ENCODE measurements at regions not wholly inside any gene's neighbourhood (a gene's known extent, or its start where the extent isn't known, plus 50 kb on each side); places are given as distances from the start of the nearest gene placed in this dataset.
"Not testable (repeated sequence)": the region's sequence is repeated elsewhere in the genome, so short reads cannot be mapped to it uniquely, and the experiment has no call there.

DNA sequence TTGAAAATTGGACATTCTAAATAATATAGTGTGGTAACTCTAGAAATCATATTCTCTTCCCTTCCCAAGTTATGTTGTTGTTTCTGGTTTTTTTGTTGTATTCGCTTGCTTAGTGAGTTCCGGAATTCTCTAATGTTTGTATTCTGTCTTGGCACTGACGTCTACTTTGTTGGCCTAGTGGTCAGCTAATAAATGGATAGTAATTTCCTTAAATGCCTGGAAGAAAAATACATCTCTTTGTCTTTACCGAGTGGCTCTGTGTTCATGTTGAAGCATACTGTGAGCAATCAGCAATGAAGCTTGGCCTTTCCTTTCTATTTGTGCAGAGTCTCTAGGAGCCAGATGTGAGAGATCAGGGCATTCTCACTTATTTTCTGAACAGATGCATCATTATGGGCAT is 1225.7 kb downstream of the JRKL start:
- no peak for DNase-seq

DNA sequence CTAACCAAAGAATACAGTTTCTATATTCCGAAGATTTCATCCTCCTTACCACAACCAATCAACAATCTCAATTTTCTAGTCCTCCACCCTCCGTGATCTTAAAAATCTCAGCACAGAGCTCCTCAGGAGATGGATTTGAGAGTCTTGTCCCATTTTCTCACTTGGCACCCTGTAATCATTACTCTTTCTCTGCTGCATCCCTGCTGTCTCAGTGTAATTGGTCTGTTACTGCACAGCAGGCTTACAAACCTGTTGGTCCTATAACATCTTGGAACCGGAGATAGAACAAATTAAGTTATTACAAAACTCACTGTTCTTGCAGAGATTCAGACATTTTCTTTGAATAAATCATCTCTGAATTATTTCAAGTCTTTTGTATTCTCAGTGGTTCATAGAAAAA is 1227.2 kb downstream of the JRKL start:
- no peak for DNase-seq

DNA sequence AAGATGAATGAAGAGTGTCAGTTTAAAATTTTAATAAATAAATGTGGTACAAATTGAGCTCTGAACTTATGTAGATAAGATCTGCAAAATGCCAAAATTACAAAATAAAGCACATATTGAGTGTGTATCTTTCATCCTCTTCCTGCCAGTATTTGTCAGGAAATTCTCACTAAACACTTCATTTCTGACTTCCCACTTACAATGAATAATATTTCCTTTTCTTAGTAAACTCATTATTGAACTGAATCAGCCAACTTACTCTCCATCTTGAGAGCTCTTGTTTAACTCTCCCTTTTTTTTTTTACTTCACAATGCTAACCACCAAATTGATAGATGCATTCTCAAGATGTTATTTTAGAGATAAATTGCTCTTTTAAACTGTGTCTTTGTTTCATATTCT is 1230.2 kb downstream of the JRKL start:
- DNase-seq: no peak

DNA sequence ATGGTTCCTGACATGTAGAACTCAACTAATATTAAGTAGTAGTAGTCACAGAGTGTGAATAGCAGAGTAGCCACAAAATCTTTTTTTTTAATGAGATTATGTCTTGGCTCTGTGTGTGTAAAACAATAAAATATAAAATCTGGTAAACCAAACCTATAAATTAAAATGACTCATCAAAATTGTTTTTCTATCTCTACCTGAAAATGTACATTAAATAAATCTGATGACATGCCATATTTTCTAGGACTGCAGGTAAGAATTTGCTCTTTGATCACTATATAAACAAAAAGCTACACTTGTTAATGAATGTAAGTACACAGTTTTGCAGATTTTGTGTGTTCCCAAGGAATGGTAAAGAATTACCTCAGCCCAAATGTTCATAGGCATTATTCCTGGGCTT is 1231.5 kb downstream of the JRKL start:
- DNase-seq: no peak

DNA sequence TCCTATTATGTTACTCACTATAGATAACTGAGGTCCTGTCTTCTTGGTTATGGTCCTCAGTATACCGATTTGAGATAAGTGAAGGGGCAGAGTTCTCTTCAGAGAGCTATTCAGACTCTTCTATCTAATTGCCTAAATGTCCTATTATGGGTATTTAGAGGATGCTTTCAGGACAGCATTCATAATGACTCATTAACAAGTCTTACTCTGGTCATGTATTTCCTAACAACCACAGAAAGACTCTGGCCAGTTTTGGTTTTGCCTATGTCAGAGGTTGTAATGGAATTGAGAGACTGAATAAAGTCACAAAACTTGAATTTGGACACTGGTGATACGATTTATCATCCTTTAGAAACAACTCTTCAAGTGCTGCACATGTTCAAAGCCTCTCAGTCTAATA is 1233.0 kb downstream of the JRKL start:
- DNase-seq: no peak

DNA sequence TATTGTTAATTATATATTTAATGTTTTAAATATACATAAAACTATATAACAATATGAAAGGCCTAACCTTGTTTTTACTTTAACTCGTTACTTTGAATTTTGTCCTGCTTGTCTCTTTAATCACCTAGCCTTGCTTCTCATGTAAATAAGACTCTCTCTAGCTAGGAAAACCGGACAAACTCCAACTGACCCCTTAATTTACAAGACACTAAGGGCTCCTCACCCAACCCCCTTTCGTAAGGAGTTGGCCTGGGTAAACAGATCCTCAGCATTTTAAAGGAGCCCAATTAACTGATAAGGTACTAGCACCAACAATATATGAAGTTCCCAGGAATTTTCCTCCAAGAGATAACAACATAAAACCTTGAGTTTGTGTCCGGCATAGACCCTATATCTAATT is 1246.9 kb downstream of the JRKL start:
- not testable (repeated sequence) for DNase-seq

DNA sequence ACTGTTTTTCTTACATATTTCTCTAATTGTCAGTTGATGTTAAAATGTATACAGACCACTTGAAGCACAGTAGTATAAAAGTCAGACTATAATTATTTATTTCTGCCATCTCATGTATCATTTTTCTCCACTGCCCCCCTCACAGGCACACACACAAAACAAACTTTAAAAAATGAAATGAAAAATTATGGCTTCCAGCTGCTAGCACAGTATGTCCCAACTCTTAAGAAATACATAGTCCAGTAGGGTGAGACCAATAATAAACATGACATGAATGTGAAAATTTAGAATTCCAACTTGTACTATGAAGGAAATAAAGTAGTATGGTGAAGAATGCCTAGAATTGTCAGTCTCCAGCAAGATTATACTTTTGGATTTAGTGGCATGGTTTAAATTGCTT is 1247.9 kb downstream of the JRKL start:
- DNase-seq: no peak

DNA sequence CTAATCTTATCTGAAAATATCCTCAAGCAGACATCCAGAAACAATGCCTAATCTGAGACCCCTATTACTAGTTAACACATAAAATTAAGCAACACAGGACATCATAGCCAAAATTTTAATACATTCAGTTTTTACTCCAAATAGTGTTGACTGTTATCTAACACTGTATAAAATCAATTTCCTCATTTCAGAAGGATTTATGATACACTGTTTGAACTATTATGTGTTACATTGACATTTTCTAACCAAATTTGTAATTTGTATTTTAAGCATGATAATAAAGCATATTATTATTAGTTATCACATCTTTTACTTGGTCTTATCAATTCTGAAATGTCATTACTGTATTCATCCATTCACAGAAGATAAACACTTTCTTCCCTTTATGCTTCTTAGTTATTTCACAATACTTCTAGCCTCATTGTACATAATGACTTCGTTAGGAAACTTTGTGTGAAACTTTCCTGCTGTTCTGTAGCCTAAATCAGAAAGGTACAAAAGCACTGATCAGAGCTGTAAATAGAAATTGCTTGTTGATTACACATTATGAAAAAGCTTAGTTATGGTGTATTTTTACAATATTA is 1248.9 kb downstream of the JRKL start:
- DNase-seq: no peak

DNA sequence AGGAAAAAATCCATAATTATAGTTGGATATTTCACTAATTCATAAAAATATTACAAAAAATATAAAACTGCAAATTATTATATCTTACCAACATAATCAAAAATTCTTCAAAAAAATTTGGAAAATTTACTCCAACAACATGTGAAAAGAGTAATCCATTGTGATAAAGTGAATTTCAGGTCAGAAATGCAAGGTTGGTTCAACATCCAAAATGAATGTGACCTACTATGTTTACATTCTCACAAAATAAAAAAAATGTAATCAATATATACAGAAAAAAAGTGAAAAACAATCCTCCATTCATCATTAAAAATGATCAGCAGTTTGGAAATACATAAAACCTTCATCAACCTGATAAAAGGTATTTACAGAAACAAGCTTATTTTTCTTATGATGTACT is 1252.2 kb downstream of the JRKL start:
- no peak for DNase-seq

DNA sequence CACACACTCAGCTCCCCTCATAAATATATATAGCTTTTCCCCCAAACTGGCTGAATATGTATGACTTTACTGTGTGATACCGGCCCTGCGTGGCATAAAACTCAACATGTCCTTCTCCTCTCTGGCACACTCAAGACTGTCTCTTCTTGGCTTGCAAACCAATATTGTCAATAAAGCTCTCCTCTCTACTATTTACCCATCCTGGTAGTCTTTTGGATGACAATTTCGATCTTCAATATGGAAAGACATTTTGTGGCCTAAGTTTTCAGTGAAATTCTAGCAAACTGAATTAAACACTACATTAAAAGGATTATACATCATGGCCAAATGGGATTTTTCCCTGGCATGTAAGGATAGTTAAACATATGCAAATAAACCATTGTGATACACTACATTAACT is 1255.9 kb downstream of the JRKL start:
- no peak for DNase-seq

DNA sequence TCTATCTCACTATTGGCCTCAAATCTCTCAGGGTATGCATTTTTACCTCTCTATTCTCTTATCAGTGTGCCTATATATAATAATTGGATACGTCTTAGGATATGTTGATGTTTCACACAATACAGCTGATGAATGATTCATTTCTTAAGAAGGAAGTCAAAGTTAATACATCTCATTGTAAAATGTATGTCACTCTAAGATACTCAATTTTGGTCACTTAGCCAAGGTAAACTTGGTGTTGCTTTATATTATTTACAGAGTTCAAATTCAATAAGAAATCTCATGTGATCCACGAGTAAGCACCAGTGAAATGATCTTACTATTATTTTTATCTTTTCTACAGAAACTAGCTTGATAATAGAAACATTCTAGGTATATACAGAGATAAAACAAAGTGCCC is 1266.5 kb downstream of the JRKL start:
- DNase-seq: no peak

DNA sequence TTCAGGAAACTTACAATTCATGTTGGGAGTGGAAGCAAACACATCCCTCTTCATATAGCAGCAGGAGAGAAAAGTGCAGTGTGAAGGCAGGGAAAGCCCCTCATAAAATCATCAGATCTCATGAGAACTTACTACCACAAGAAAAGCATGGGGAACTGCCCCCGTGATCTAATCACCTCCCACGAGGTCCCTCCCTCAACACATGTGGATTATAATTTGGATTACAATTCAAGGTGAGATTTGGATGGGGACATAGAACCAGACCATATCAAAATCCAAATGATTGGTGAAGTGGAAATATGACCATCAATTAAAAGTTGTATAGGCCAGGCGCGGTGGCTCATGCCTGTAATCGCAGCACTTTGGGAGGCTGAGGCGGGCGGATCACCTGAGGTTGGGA is 1268.0 kb downstream of the JRKL start:
- no peak for DNase-seq

DNA sequence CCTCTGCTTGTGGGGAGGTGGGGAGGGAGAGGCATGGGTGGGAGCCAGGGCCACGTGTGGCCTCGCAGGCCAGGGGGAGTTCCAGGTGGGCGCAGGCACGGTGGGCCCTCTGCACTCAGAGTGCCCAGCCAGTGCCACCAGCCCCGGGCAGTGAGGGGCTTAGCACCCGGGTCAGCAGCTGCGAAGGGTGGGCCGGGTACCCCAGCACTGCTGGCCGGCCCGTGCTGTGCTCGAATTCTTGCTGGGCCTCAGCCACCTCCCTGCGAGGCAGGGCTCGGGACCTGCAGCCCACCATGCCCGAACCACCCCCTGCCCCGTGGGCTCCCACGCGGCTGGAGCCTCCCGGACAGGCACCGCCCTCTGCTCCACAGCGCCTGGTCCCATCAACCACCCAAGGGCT is 1277.2 kb downstream of the JRKL start:
- DNase-seq: no peak

DNA sequence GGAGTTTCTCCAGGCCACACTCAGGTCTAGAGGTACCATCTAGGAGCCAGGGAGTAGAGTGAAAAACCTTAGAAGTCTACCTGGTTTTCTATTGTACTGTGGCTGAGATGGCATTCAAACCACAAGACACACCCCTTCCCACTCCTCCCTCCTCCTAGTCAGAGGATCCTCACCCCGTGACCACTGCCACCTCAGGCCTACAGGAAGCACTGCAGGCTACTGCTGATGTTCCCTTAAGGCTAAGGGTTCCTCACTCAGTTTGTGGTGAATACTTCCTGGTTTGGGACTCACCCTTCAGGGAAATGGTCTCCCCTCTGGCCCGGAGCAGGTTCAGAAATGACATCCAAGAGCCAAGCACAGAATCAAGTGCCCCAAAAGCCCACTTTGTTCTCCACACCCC is 1293.9 kb downstream of the JRKL start:
- no peak for DNase-seq

DNA sequence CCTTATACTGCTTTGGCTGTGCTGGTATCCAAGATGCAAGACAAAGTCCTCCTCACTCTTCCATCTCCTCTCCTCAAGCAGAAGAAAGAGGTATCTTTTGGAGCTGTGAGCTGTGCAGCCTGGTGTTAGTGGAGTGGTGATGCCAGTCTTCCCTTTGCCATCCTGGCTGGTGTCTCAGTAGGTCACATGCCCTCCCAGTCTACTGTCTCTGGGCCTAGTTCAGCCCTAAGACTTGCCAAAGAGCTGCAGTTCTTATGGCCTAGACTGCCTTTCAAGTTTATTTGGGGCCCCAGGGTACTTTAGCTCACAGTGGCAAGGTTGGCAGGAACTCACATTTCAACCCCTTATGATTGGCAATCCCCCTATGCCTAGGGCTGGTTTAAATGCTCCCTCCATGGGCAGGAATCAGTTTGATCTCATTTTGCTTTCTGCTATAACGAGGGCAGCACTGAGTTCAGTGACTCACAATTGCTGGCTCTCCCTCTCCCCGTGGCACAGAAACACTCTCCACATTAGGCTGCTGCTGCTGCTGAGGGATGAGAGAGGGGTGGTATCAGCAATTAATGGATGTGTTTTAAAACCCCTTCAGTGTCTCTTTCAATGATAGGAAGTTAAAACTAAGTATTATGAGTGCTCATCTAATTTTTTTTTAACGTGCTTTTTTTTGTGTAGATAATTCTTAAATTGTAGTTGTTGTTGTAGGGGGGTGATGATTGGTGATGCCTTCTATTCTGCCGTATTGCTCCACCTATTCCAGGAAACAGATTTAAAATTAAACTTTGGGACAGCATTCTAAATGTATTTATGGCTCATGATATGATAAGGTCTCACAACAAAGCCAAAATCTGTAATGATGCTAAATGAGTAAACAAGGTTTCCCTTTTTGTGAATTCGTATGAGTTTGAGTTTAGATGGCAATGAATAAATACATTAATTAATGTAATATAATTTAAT is 1295.0 kb downstream of the JRKL start:
- DNase-seq: no peak

DNA sequence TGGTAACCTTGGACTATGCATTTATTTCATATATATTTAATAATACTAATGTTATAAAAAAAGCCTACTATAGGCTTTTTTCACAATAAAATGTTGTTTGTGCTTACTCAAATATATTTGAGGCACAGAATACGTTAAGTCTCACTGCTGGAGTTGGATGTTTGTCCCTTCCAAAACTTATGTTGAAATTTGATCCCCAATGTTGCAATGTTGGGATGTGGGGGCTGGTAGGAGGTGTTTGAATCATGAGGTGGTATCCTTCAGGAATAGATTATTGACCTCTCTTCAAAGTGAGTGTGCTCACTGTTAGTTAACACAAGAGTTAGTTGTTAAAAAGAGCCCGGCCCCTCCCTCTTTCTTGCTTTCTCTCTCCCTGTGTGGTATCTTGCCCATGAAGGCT is 1295.9 kb downstream of the JRKL start:
- no peak for DNase-seq

DNA sequence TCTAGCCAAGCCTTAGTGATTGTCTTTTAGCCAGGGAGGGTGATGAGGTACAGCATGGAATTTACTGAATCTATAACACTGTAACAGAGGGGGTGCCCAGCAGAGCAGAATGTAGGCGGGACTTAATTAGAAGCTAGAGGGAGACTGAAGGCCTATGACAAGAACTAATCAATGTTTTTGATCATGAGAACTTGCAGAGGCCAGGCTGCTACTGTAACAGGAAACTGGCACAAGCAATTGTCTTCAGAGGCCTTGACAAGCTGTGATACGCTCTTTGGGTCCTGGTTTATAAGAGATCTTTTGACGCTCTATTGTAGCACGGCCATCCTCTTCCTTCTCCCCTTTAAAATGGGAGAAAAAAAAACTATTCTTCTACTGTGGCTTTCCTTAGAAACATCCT is 1297.3 kb downstream of the JRKL start:
- no peak for DNase-seq

DNA sequence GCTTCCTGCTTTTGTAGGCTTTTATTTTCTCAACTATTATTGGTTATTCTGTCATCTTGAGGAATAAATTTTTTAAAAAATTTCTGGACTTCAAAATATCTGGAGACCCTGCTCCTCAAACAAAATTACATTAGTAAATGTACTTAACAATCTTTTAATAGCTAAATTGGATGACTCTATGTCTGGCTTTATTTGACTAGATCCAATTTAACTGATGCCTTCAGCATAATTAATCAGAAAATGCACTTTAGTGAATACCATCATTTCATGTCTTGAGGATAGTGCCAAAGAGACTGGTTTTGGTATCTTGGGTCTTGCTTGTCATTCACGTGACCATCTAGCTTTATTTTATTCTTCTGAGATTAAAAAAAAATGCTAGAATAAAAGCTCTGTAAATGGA is 1301.2 kb downstream of the JRKL start:
- no peak for DNase-seq

DNA sequence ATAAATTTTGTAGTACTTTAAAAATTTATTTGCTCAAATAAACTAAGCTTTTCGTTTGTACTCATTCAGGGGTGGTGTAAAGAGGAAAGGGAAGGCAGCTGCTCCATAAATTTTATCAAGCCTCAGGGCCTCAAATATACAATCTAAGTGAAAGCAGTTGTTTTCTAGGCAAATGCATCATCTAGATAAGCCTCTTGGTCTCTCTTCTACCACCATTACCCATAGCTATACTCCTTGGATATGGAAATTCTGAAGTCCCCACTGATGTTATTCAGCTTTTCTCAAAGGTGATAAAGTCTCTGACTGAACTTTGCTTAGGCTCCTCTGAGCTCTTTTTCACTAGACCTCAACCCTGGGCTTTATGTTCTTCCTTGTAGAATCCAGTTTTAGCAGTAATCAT is 1313.1 kb downstream of the JRKL start:
- DNase-seq: no peak

DNA sequence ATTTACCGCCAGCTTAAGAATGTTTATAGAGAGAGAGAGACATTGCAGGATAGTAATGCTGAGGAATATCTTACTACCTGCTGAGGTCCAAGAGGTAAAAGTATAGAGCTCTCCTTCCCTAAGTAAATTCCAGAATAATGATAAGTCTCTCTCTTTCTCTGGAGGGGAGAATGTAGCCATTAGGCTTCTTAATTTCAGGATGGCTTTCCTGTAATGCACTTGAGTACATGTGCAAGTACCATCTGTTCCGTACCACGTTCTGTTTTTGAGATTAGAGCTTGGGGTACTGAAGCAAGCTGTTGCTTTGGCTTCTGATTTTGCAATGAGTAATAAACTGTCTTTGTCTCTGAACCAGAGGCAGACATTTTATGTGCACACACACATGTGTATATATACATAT is 1314.0 kb downstream of the JRKL start:
- DNase-seq: no peak

DNA sequence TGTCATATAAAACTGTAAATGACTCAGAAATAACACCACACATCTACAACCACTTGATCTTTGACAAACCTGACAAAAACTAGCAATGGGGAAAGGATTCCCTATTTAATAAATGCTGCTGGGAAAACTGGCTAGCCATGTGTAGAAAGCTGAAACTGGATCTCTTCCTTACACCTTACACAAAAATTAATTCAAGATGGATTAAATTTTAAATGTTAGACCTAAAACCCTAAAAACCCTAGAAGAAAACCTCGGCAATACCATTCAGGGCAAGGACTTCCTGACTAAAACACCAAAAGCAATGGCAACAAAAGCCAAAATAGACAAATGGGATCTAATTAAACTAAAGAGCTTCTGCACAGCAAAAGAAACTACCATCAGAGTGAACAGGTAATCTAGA is 1315.3 kb upstream of the CNTN5 start:
- DNase-seq: not testable (repeated sequence)

DNA sequence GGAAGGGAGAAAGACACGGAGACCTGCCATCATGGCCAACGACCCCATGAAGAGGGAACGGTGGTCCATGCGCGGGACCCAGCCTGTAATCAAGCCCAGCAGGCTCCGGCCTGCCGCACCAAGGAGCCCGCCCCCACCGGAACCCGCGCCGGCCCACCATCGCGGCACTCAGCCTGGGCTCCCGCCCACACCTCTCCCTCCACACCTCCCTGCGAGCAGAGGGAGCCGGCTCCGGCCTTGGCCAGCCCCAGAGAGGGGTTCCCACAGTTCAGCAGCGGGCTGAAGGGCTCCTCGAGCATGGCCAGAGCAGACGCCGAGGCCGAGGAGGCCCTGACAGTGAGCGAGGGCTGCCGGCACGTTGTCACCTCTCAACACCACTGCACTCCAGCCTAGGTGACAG is 1302.8 kb upstream of the CNTN5 start:
- no peak for DNase-seq

DNA sequence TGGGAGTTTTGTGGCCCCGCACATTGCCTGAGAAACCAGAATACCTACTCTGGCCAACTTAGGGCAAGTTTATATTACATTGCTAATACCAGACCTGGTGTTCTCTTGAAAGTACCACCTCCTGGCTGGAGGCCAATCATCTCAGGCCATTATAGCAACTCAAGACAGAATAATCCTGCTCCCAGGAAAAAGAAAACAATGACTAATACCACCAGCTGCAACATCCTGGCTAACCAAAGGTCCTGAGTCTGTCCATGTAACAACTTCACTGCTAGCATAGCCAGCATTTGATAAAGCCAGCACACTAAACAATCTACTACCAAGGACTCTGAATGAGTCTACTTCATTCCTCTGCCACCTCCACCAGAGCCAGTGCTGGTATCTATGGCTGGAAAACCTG is 1298.7 kb upstream of the CNTN5 start:
- DNase-seq: no peak

DNA sequence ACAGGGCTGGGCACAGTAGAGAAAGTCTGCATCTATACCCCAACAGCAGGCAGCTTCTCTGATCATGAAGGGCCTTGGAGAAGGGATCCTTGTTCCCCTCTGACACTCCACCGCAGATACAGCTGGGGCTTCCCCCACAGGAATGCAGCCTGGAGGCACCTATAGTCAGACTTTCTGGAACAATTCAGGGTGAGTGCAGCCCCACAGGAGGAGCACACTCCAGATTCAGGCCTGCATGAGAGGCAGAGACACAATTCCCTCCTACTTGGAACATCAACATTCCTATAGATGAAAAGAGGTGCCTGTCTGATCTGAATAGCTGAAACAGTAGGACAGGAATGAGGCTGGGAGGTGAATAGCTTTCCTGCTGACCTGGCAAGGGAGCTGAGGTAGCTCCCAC is 1298.0 kb upstream of the CNTN5 start:
- DNase-seq: no peak
